COLO829 (cell line): ENCODE measurements at regions not wholly inside any gene's neighbourhood (a gene's known extent, or its start where the extent isn't known, plus 50 kb on each side); places are given as distances from the start of the nearest gene placed in this dataset.

Source experiments
- DNase-seq: peaks from one replicate; pipeline ENCODE4 v3.0.0; 2012; ENCODE audit warnings: low spot score

- DNase-seq = no peak
Observed at GRCh38 chr21:38556390-38556789, 58.1 kb upstream of the ERG start.

- no peak for DNase-seq
Observed at GRCh38 chr21:38561205-38561604, 62.9 kb upstream of the ERG start.

GRCh38 chr21:38561613-38562581 lies 63.6 kb upstream of the ERG start:
- no peak for DNase-seq

GRCh38 chr21:38567335-38567969 lies 69.2 kb upstream of the ERG start:
- peak; percentile 63 for DNase-seq

GRCh38 chr21:38567970-38568360 lies 69.7 kb upstream of the ERG start:
- DNase-seq = no peak

- no peak for DNase-seq
Observed at GRCh38 chr21:38569733-38570132, 71.5 kb upstream of the ERG start.

GRCh38 chr21:38570596-38570995 lies 72.3 kb upstream of the ERG start:
- no peak for DNase-seq

GRCh38 chr21:38574895-38575575 lies 76.8 kb upstream of the ERG start:
- DNase-seq = no peak

- no peak for DNase-seq
Observed at GRCh38 chr21:38577887-38578286, 79.6 kb upstream of the ERG start.

GRCh38 chr21:38590449-38591217 lies 92.4 kb upstream of the ERG start:
- DNase-seq = no peak

- DNase-seq = no peak
Observed at GRCh38 chr21:38591218-38591537, 92.9 kb upstream of the ERG start.

- DNase-seq = no peak
Observed at GRCh38 chr21:38596264-38597042, 98.2 kb upstream of the ERG start.

GRCh38 chr21:38597421-38597820 lies 99.1 kb upstream of the ERG start:
- DNase-seq = no peak

- no peak for DNase-seq
Observed at GRCh38 chr21:38598413-38598812, 100.1 kb upstream of the ERG start.

- no peak for DNase-seq
Observed at GRCh38 chr21:38599381-38599975, 101.2 kb upstream of the ERG start.

- no peak for DNase-seq
Observed at GRCh38 chr21:38600106-38600505, 101.8 kb upstream of the ERG start.

GRCh38 chr21:38605236-38605635 lies 107.0 kb upstream of the ERG start:
- no peak for DNase-seq

- no peak for DNase-seq
Observed at GRCh38 chr21:38609580-38609979, 111.3 kb upstream of the ERG start.

- DNase-seq = no peak
Observed at GRCh38 chr21:38610623-38611251, 112.5 kb upstream of the ERG start.

GRCh38 chr21:38611277-38611676 lies 113.0 kb upstream of the ERG start:
- no peak for DNase-seq

- no peak for DNase-seq
Observed at GRCh38 chr21:38613686-38614085, 115.4 kb upstream of the ERG start.
